ENCODE measurements at regions not wholly inside any gene's neighbourhood (a gene's known extent, or its start where the extent isn't known, plus 50 kb on each side); places are given as distances from the start of the nearest gene placed in this dataset.

DNA sequence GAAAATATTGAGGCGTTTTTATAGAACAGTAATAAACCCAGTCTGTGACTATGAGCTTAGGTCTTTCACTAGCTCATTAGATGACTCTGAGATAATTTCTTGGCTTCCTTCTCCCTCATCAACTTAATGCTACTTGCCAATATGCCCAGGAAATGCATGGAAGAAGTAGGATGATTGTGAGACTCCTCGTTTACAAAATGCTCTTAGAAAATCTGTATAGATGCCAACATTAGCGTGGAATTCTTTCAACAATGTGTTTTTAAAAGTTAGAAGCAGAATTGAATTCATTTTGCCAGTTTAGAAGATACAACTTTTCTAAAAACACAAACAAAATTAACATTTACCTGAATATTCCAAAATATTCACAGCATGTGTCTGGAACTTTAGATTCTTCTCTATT is 424.6 kb downstream of the BTG1 start:
- no peak overlapping the region for H3K9ac ChIP-seq (ENCODE audit: low read length)
- H3K4me3 Mint-ChIP-seq = no peak overlapping the region
- no peaks in the 10 kb centered on the region for H4K20me1 ChIP-seq (ENCODE audit: control insufficient read depth, insufficient read depth, low read length, poor library complexity, severe bottlenecking)
- no peaks in the 10 kb centered on the region for H3K36me3 ChIP-seq (replicated peaks in 1 of 2; ENCODE audit: control extremely low read depth in 1 of 2, control insufficient read depth in 1 of 2, extremely low read depth in 1 of 2, insufficient read depth in 2 of 2, low read length in 1 of 2)
- H3K27me3 ChIP-seq (replicated peaks in 1 of 4; ENCODE audit: control extremely low read depth in 1 of 4, control insufficient read depth in 3 of 4, insufficient read depth in 4 of 4, low read length in 3 of 4) = no peaks in the 10 kb centered on the region
- H3K9me3 ChIP-seq (ENCODE audit: control extremely low read depth in 1 of 3, control insufficient read depth in 2 of 3, insufficient read depth in 1 of 3, low read length in 2 of 3) = no peaks in the 10 kb centered on the region
- ATAC-seq (ENCODE audit: low read depth) (no peak), DNase-seq (no peak)
- TF ChIP-seq, protein P1, sequence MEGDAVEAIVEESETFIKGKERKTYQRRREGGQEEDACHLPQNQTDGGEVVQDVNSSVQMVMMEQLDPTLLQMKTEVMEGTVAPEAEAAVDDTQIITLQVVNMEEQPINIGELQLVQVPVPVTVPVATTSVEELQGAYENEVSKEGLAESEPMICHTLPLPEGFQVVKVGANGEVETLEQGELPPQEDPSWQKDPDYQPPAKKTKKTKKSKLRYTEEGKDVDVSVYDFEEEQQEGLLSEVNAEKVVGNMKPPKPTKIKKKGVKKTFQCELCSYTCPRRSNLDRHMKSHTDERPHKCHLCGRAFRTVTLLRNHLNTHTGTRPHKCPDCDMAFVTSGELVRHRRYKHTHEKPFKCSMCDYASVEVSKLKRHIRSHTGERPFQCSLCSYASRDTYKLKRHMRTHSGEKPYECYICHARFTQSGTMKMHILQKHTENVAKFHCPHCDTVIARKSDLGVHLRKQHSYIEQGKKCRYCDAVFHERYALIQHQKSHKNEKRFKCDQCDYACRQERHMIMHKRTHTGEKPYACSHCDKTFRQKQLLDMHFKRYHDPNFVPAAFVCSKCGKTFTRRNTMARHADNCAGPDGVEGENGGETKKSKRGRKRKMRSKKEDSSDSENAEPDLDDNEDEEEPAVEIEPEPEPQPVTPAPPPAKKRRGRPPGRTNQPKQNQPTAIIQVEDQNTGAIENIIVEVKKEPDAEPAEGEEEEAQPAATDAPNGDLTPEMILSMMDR (IDR thresholded peaks at IDR 0.05) = no peak
- TF ChIP-seq EZH2 (IDR thresholded peaks at IDR 0.05; ENCODE audit: borderline replicate concordance, insufficient read depth, low read depth, low read length, poor library complexity, severe bottlenecking) = no peak
- no peaks in the 10 kb centered on the region for H3K4me1 ChIP-seq (ENCODE audit: control insufficient read depth in 2 of 2, insufficient read depth in 2 of 2, low read length in 2 of 2)
- H3K79me2 ChIP-seq (ENCODE audit: control insufficient read depth, insufficient read depth, low read length) = no peaks in the 10 kb centered on the region
- intact Hi-C loops (cut with micrococcal nuclease) = no loop called here
- no peak overlapping the region for H3K4me3 ChIP-seq (ENCODE audit: control extremely low read depth in 1 of 5, extremely low read depth in 1 of 5, insufficient read depth in 1 of 5, low read depth in 2 of 5, low read length in 4 of 5)
- ChIA-PET CTCF (no interaction called here), POLR2A (no interaction called here)
- no peak overlapping the region for H3K4me2 ChIP-seq (replicated peaks; ENCODE audit: low read depth, low read length, poor library complexity, severe bottlenecking)
- no CpG with 5 or more reads among the region's 3 CpGs for WGBS (ENCODE audit: insufficient coverage)
- no peaks in the 10 kb centered on the region for H3K9me3 Mint-ChIP-seq (ENCODE audit: insufficient read depth)
- H3K27me3 Mint-ChIP-seq = peaks cover 15% of the 10 kb centered on the region
- H3K4me1 Mint-ChIP-seq = no peaks in the 10 kb centered on the region
- H3K27ac ChIP-seq (ENCODE audit: low read length in 2 of 2) = no peak overlapping the region
- H3K27ac Mint-ChIP-seq = no peak overlapping the region
- no peak overlapping the region for H2AFZ ChIP-seq (ENCODE audit: insufficient read depth, low read depth, low read length, poor library complexity, severe bottlenecking)

DNA sequence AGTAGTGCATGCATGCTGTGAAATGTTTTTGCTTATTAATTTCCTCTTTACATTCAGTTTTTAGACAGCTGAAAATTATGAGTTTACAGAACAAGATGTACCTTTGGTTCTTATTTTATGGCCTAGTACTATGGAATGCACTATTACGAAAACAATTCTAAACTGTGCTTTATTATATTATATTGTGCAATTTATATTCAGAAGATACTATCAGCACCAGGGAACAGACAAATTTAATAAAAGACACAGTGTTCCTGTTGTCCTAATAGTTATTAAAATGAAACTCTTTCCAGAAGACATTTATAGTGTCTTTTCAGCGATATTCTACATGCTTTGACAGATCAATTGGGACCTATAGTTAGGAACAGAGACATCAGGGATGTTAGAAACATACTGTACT is 427.3 kb downstream of the BTG1 start:
- H2AFZ ChIP-seq (ENCODE audit: insufficient read depth, low read depth, low read length, poor library complexity, severe bottlenecking) = no peak overlapping the region
- DNase-seq = no peak
- POLR2A ChIA-PET = no interaction called here
- no peak overlapping the region for H3K4me3 ChIP-seq (ENCODE audit: control extremely low read depth in 1 of 5, extremely low read depth in 1 of 5, insufficient read depth in 1 of 5, low read depth in 2 of 5, low read length in 4 of 5)
- intact Hi-C loops (cut with micrococcal nuclease) = no loop called here
- H3K79me2 ChIP-seq (ENCODE audit: control insufficient read depth, insufficient read depth, low read length) = no peaks in the 10 kb centered on the region
- no peak overlapping the region for H3K4me2 ChIP-seq (replicated peaks; ENCODE audit: low read depth, low read length, poor library complexity, severe bottlenecking)
- no peak for ATAC-seq (ENCODE audit: low read depth)
- Mint-ChIP-seq H3K4me3 (no peak overlapping the region), H3K27me3 (peaks cover 15% of the 10 kb centered on the region), H3K27ac (no peak overlapping the region), H3K4me1 (no peaks in the 10 kb centered on the region), H3K9me3 (ENCODE audit: insufficient read depth) (no peaks in the 10 kb centered on the region)
- H3K4me1 ChIP-seq (ENCODE audit: control insufficient read depth in 2 of 2, insufficient read depth in 2 of 2, low read length in 2 of 2) = no peaks in the 10 kb centered on the region
- H3K36me3 ChIP-seq (replicated peaks in 1 of 2; ENCODE audit: control extremely low read depth in 1 of 2, control insufficient read depth in 1 of 2, extremely low read depth in 1 of 2, insufficient read depth in 2 of 2, low read length in 1 of 2) = no peaks in the 10 kb centered on the region
- H3K27me3 ChIP-seq (replicated peaks in 1 of 4; ENCODE audit: control extremely low read depth in 1 of 4, control insufficient read depth in 3 of 4, insufficient read depth in 4 of 4, low read length in 3 of 4) = no peaks in the 10 kb centered on the region
- H3K27ac ChIP-seq (ENCODE audit: low read length in 2 of 2) = no peak overlapping the region
- no CpG with 5 or more reads among the region's 2 CpGs for WGBS (ENCODE audit: insufficient coverage)
- TF ChIP-seq, protein P1 (IDR thresholded peaks at IDR 0.05) = no peak
- TF ChIP-seq EZH2 (IDR thresholded peaks at IDR 0.05; ENCODE audit: borderline replicate concordance, insufficient read depth, low read depth, low read length, poor library complexity, severe bottlenecking) = no peak
- H3K9me3 ChIP-seq (ENCODE audit: control extremely low read depth in 1 of 3, control insufficient read depth in 2 of 3, insufficient read depth in 1 of 3, low read length in 2 of 3) = no peaks in the 10 kb centered on the region
- CTCF ChIA-PET = no interaction called here
- H3K9ac ChIP-seq (ENCODE audit: low read length) = no peak overlapping the region
- no peaks in the 10 kb centered on the region for H4K20me1 ChIP-seq (ENCODE audit: control insufficient read depth, insufficient read depth, low read length, poor library complexity, severe bottlenecking)
